ENCODE measurements at regions not wholly inside any gene's neighbourhood (a gene's known extent, or its start where the extent isn't known, plus 50 kb on each side); places are given as distances from the start of the nearest gene placed in this dataset.

DNA sequence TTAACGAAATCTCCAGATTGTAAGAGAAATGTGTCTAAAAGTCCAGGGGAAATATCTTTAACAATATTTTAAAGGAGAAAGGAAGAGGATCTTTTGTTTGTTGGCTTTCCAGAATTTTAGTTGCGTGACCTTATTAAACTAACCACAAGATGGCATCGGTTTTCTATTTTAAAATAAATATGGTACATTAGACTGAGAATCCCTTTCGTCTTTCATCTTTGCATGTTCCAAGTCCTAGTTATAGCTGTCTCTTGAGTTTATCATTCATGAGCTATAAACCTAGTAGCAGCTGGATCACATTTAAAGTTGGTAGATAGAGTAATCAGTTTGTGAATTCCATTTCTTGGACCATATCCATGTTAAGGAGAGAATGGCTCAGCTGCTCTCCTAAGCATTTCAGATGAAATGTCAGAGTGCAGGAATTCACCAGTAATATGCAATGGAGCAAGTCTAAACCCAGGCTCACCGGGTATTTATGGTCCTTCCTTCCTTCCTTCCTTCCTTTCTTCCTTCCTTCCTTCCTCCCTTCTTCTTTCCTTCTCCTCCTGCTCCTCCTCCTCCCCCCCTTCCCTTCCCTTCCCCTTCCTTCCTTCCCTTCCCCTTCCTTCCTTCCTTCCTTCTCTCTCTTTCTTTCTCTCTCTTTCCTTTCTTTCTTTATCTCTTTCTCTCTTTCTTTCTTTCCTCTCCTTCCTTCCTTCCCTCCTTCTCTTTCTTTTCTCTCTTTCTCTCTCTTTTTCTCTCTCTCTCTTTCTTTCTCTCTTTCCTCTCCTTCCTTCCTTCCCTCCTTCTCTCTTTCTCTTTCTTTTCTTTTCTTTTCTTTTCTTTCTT, 57.8 kb upstream of the RAB18 start:
- H3K27ac ChIP-seq = peak overlapping the region in 3 of 4 donors; percentile 22 to 62 (median 45)
- H3K4me3 ChIP-seq = no peak overlapping the region
- 1 to 12% methylated on average over 5 of the region's 5 CpGs for WGBS, 2 donors
- no peak for DNase-seq
- H3K4me1 ChIP-seq = peaks cover 0 to 4% (median 0%) of the 10 kb centered on the region in 4 donors
- intact Hi-C loops (cut with DNase I) = loop anchor here (5.0 to 10.0 kb wide), 4 partner anchors 88 to 938 kb away; no protein-coding TSS in a partner anchor
- no peaks in the 10 kb centered on the region for H3K27me3 ChIP-seq
- no peak for TF ChIP-seq EP300 (IDR thresholded peaks at IDR 0.05)
- no peak for TF ChIP-seq POLR2A (IDR thresholded peaks at IDR 0.05)
- TF ChIP-seq, protein P1, sequence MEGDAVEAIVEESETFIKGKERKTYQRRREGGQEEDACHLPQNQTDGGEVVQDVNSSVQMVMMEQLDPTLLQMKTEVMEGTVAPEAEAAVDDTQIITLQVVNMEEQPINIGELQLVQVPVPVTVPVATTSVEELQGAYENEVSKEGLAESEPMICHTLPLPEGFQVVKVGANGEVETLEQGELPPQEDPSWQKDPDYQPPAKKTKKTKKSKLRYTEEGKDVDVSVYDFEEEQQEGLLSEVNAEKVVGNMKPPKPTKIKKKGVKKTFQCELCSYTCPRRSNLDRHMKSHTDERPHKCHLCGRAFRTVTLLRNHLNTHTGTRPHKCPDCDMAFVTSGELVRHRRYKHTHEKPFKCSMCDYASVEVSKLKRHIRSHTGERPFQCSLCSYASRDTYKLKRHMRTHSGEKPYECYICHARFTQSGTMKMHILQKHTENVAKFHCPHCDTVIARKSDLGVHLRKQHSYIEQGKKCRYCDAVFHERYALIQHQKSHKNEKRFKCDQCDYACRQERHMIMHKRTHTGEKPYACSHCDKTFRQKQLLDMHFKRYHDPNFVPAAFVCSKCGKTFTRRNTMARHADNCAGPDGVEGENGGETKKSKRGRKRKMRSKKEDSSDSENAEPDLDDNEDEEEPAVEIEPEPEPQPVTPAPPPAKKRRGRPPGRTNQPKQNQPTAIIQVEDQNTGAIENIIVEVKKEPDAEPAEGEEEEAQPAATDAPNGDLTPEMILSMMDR (IDR thresholded peaks at IDR 0.05) = peak; percentile 8 to 47 (median 29)
- peak in 1 of 4 donors; percentile 7 for TF ChIP-seq POLR2AphosphoS5 (IDR thresholded peaks at IDR 0.05)
- no peaks in the 10 kb centered on the region for H3K9me3 ChIP-seq
- H3K36me3 ChIP-seq = no peaks in the 10 kb centered on the region

DNA sequence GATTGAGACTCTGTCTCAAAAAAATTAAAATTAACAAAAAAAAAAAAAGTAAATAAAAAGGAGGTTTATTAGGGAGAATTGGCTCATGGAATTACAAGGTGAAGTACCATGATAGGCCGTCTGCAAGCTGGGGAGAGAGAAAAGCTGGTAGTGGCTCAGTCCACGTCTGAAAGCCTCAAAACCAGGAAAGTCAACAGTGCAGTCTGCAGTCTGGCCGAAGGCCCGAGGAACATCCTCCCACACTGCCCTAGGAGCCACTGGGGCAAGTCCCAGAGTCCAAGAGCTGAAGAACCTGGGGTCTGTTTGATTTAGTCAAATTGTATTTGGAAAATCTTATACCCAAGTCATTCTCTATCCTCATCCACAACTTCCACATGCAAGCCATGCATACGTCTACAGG, 59.0 kb upstream of the RAB18 start:
- H3K4me3 ChIP-seq = no peak overlapping the region

DNA sequence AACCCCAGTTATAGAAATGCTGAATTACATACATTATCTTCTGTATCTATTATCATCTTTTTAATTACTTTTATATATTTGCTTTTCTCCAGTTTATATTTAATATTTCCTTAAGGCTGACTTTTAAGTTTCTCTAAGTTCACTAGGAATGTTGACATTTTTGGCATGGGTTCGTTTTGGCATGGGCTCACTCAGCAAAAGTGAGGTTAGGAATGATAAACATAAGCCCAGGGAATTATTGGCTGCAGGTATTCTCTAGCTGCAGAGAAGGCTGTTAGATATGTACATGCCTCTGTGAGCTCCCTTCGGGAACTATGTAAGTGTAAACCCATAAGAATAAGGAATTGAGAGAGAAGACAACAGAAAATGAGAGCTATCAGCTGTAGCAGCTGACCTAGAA, 63.6 kb upstream of the RAB18 start:
- 21 to 52% methylated on average over 2 of the region's 2 CpGs for WGBS, 2 donors
- Histone ChIP-seq H3K27ac (no peak overlapping the region), H3K9me3 (no peaks in the 10 kb centered on the region), H3K4me3 (no peak overlapping the region), H3K4me1 (peaks cover 0 to 26% (median 11%) of the 10 kb centered on the region in 4 donors), H3K27me3 (no peaks in the 10 kb centered on the region), H3K36me3 (no peaks in the 10 kb centered on the region)
- intact Hi-C loops (cut with DNase I) = loop anchor here (10.0 kb wide), 2 partner anchors 94 to 944 kb away; no protein-coding TSS in a partner anchor
- TF ChIP-seq EP300 (IDR thresholded peaks at IDR 0.05) (no peak), POLR2A (IDR thresholded peaks at IDR 0.05) (no peak), POLR2AphosphoS5 (IDR thresholded peaks at IDR 0.05) (no peak)
- TF ChIP-seq, protein P1 (IDR thresholded peaks at IDR 0.05) = no peak
- no peak for DNase-seq

More for the DNA sequence above, 59.0 kb upstream of the RAB18 start:
- Histone ChIP-seq H3K27me3 (no peaks in the 10 kb centered on the region), H3K27ac (no peak overlapping the region), H3K4me1 (peaks cover 0 to 16% (median 8%) of the 10 kb centered on the region in 4 donors), H3K36me3 (no peaks in the 10 kb centered on the region), H3K9me3 (no peaks in the 10 kb centered on the region)
- DNase-seq = no peak
- 60 to 67% methylated on average over 5 of the region's 5 CpGs for WGBS, 2 donors
- TF ChIP-seq POLR2A (IDR thresholded peaks at IDR 0.05) = no peak
- no peak for TF ChIP-seq EP300 (IDR thresholded peaks at IDR 0.05)
- TF ChIP-seq, protein P1 (IDR thresholded peaks at IDR 0.05) = no peak
- no peak for TF ChIP-seq POLR2AphosphoS5 (IDR thresholded peaks at IDR 0.05)
- intact Hi-C loops (cut with DNase I) = loop anchor here (5.0 to 10.0 kb wide), 4 partner anchors 90 to 940 kb away; no protein-coding TSS in a partner anchor

DNA sequence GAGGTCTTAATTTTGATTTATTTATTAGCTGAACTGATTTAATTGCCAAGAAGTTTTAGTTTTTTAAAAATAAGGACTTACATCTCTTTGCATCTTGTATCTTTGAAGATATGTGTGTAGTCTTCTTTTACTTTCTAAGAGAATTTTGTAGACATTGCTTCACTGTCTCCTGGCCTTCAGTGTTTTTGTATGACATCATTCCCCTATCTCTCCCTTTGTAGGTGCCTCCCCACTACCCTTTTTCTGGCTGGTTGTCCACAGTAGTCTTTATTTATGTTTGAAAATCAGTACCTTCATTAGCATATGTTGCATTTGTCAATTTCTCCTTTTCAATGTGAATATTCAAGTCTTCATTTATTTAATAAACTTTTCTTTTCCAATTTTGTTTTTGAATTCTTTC, 64.1 kb upstream of the RAB18 start:
- DNase-seq = no peak
- Histone ChIP-seq H3K9me3 (no peaks in the 10 kb centered on the region), H3K4me1 (peaks cover 0 to 26% (median 11%) of the 10 kb centered on the region in 4 donors), H3K27me3 (no peaks in the 10 kb centered on the region), H3K27ac (no peak overlapping the region), H3K36me3 (no peaks in the 10 kb centered on the region), H3K4me3 (no peak overlapping the region)
- TF ChIP-seq POLR2A (IDR thresholded peaks at IDR 0.05) (no peak), POLR2AphosphoS5 (IDR thresholded peaks at IDR 0.05) (no peak), EP300 (IDR thresholded peaks at IDR 0.05) (no peak)
- TF ChIP-seq, protein P1 (IDR thresholded peaks at IDR 0.05) = no peak
- intact Hi-C loops (cut with DNase I) = loop anchor here (10.0 kb wide), 2 partner anchors 95 to 945 kb away; no protein-coding TSS in a partner anchor
